Trophoblast cell (in vitro differentiated cells and primary cell): ENCODE measurements at regions not wholly inside any gene's neighbourhood (a gene's known extent, or its start where the extent isn't known, plus 50 kb on each side); places are given as distances from the start of the nearest gene placed in this dataset.

ENCODE experiments used
- DNase-seq, 2 donors: peaks; one replicate each; pipeline ENCODE4 v3.0.0-alpha.2; 2016
- H2AFZ ChIP-seq: 2 replicates; pipeline ENCODE4 v1.6.1; 2013; ENCODE audit warnings: low read length, moderate library complexity, mild to moderate bottlenecking; ENCODE audit not compliant: insufficient read depth, poor library complexity
- H2AK5ac ChIP-seq: 2 replicates; pipeline ENCODE4 v1.6.1; 2013; ENCODE audit warnings: mild to moderate bottlenecking, low read length
- H2BK120ac ChIP-seq: 2 replicates; pipeline ENCODE4 v1.6.1; 2013; ENCODE audit warnings: low read length, mild to moderate bottlenecking, moderate library complexity; ENCODE audit not compliant: insufficient read depth, poor library complexity
- H2BK12ac ChIP-seq: 2 replicates; pipeline ENCODE4 v1.6.1; 2013; ENCODE audit warnings: mild to moderate bottlenecking, low read length, moderate library complexity
- H2BK5ac ChIP-seq: 2 replicates; pipeline ENCODE4 v1.6.1; 2013; ENCODE audit warnings: low read length, low read depth, moderate library complexity, mild to moderate bottlenecking; ENCODE audit not compliant: poor library complexity
- H3K14ac ChIP-seq: 2 replicates; pipeline ENCODE4 v1.6.1; 2013; ENCODE audit warnings: mild to moderate bottlenecking, low read length
- H3K18ac ChIP-seq: 2 replicates; pipeline ENCODE4 v1.6.1; 2013; ENCODE audit warnings: mild to moderate bottlenecking, low read length
- H3K23ac ChIP-seq: 2 replicates; pipeline ENCODE4 v1.6.1; 2013; ENCODE audit warnings: low read length
- H3K27ac ChIP-seq: 2 replicates; pipeline ENCODE4 v1.5.1; 2013; ENCODE audit warnings: low read depth, mild to moderate bottlenecking, inconsistent platforms, low read length, moderate library complexity
- H3K27me3 ChIP-seq: 2 replicates; pipeline ENCODE4 v1.6.1; 2013; ENCODE audit warnings: inconsistent platforms, mild to moderate bottlenecking, low read length, moderate library complexity; ENCODE audit not compliant: insufficient read depth
- H3K36me3 ChIP-seq, 2 experiments: 1 replicate in 1 of 2; 2 replicates in 1 of 2; pipeline ENCODE4 v1.6.1; 2013; ENCODE audit warnings: low read length in 2 of 2, mild to moderate bottlenecking in 2 of 2, moderate library complexity in 1 of 2; ENCODE audit not compliant: insufficient read depth in 2 of 2, control insufficient read depth in 1 of 2
- H3K4ac ChIP-seq: 2 replicates; pipeline ENCODE4 v1.6.1; 2013; ENCODE audit warnings: low read depth, mild to moderate bottlenecking, low read length, moderate library complexity
- H3K4me1 ChIP-seq, 2 experiments: 1 replicate in 1 of 2; 2 replicates in 1 of 2; pipeline ENCODE4 v1.6.1; 2013; ENCODE audit warnings: low read length in 2 of 2, mild to moderate bottlenecking in 2 of 2, moderate library complexity in 1 of 2; ENCODE audit not compliant: insufficient read depth in 2 of 2, control insufficient read depth in 1 of 2
- H3K4me2 ChIP-seq: 2 replicates; pipeline ENCODE4 v1.6.1; 2013; ENCODE audit warnings: inconsistent platforms, mild to moderate bottlenecking, low read length, moderate library complexity
- H3K4me3 ChIP-seq: 2 replicates; pipeline ENCODE4 v1.5.1; 2013; ENCODE audit warnings: mild to moderate bottlenecking, low read depth, low read length, inconsistent platforms
- H3K79me1 ChIP-seq: one replicate; pipeline ENCODE4 v1.6.1; 2013; ENCODE audit warnings: low read length
- H3K79me2 ChIP-seq: 2 replicates; pipeline ENCODE4 v1.6.1; 2013; ENCODE audit warnings: low read length, mild to moderate bottlenecking; ENCODE audit not compliant: control insufficient read depth, insufficient read depth, poor library complexity
- H3K9ac ChIP-seq: 2 replicates; pipeline ENCODE4 v1.6.1; 2013; ENCODE audit warnings: mild to moderate bottlenecking, low read length
- H3K9me3 ChIP-seq: 2 replicates; pipeline ENCODE4 v1.6.1; 2013; ENCODE audit warnings: low read depth, mild to moderate bottlenecking, control low read depth, inconsistent platforms, low read length; ENCODE audit not compliant: insufficient read depth
- H4K12ac ChIP-seq: 2 replicates; pipeline ENCODE4 v1.6.1; 2013; ENCODE audit warnings: low read depth, mild to moderate bottlenecking, low read length, moderate library complexity
- H4K8ac ChIP-seq: 2 replicates; pipeline ENCODE4 v1.6.1; 2013; ENCODE audit warnings: low read depth, mild to moderate bottlenecking, low read length, moderate library complexity
- H4K91ac ChIP-seq: one replicate; pipeline ENCODE4 v1.6.1; 2013; ENCODE audit warnings: low read depth, mild to moderate bottlenecking, low read length, moderate library complexity
- WGBS: extraction: QIAGEN DNeasy Blood & Tissue Kit; methylation state at CpG from one replicate; pipeline ENCODE4 v1.1.7; 2013; ENCODE audit warnings: missing lambda C conversion rate; ENCODE audit not compliant: insufficient read length, insufficient coverage; ENCODE audit errors: extremely low coverage; 5-methylcytosine and 5-hydroxymethylcytosine counted together

- H3K27ac ChIP-seq: no peak overlapping the region
- H4K91ac ChIP-seq: no peak overlapping the region
- no peak overlapping the region for H2BK120ac ChIP-seq
- no peak overlapping the region for H3K4me2 ChIP-seq
- no peak overlapping the region for H3K4me3 ChIP-seq
- no peak overlapping the region for H4K12ac ChIP-seq
- WGBS: no CpG with 5 or more reads among the region's 4 CpGs
- no peak overlapping the region for H4K8ac ChIP-seq
- H3K27me3 ChIP-seq: no peaks in the 10 kb centered on the region
- no peak overlapping the region for H3K9ac ChIP-seq
- H2BK12ac ChIP-seq: no peak overlapping the region
- no peak overlapping the region for H3K4ac ChIP-seq
- H2AFZ ChIP-seq: no peak overlapping the region
- no peaks in the 10 kb centered on the region for H3K4me1 ChIP-seq
- H3K23ac ChIP-seq: no peak overlapping the region
- no peak overlapping the region for H3K18ac ChIP-seq
- H3K79me1 ChIP-seq: no peaks in the 10 kb centered on the region
- no peaks in the 10 kb centered on the region for H3K79me2 ChIP-seq
- no peak for DNase-seq
- no peak overlapping the region for H2BK5ac ChIP-seq
- H3K36me3 ChIP-seq: no peaks in the 10 kb centered on the region
- no peaks in the 10 kb centered on the region for H3K9me3 ChIP-seq
- H2AK5ac ChIP-seq: no peak overlapping the region
- no peak overlapping the region for H3K14ac ChIP-seq
Observed at GRCh38 chr14:87529081-87529480, 463.9 kb downstream of the GALC start.

GRCh38 chr14:87526731-87527130, 466.3 kb downstream of the GALC start:
- H2BK12ac ChIP-seq: no peak overlapping the region
- H4K12ac ChIP-seq: no peak overlapping the region
- no peak overlapping the region for H3K27ac ChIP-seq
- no peak overlapping the region for H4K8ac ChIP-seq
- no peaks in the 10 kb centered on the region for H3K4me1 ChIP-seq
- no peak for DNase-seq
- no peaks in the 10 kb centered on the region for H3K9me3 ChIP-seq
- H3K79me2 ChIP-seq: no peaks in the 10 kb centered on the region
- no peak overlapping the region for H3K9ac ChIP-seq
- no peaks in the 10 kb centered on the region for H3K79me1 ChIP-seq
- no peak overlapping the region for H3K4me3 ChIP-seq
- H2AFZ ChIP-seq: no peak overlapping the region
- H3K36me3 ChIP-seq: no peaks in the 10 kb centered on the region
- H2AK5ac ChIP-seq: no peak overlapping the region
- H3K27me3 ChIP-seq: no peaks in the 10 kb centered on the region
- no peak overlapping the region for H3K4me2 ChIP-seq
- H4K91ac ChIP-seq: no peak overlapping the region
- no peak overlapping the region for H3K4ac ChIP-seq
- no CpG with 5 or more reads among the region's 4 CpGs for WGBS
- H3K18ac ChIP-seq: no peak overlapping the region
- H3K23ac ChIP-seq: no peak overlapping the region
- H2BK120ac ChIP-seq: no peak overlapping the region
- no peak overlapping the region for H2BK5ac ChIP-seq
- no peak overlapping the region for H3K14ac ChIP-seq

GRCh38 chr14:87524011-87524410, 469.0 kb downstream of the GALC start:
- no peak overlapping the region for H3K9ac ChIP-seq
- no peaks in the 10 kb centered on the region for H3K79me1 ChIP-seq
- no peak overlapping the region for H2BK12ac ChIP-seq
- H3K9me3 ChIP-seq: no peaks in the 10 kb centered on the region
- no peak overlapping the region for H2BK120ac ChIP-seq
- no peaks in the 10 kb centered on the region for H3K4me1 ChIP-seq
- no peak overlapping the region for H4K12ac ChIP-seq
- no peaks in the 10 kb centered on the region for H3K36me3 ChIP-seq
- H3K4me2 ChIP-seq: no peak overlapping the region
- no peak overlapping the region for H4K91ac ChIP-seq
- no peak overlapping the region for H3K14ac ChIP-seq
- H3K27me3 ChIP-seq: no peaks in the 10 kb centered on the region
- DNase-seq: no peak
- WGBS: no CpG with 5 or more reads among the region's 4 CpGs
- no peak overlapping the region for H3K4me3 ChIP-seq
- H3K23ac ChIP-seq: no peak overlapping the region
- H2AK5ac ChIP-seq: no peak overlapping the region
- H4K8ac ChIP-seq: no peak overlapping the region
- H3K27ac ChIP-seq: no peak overlapping the region
- no peak overlapping the region for H3K18ac ChIP-seq
- H3K79me2 ChIP-seq: no peaks in the 10 kb centered on the region
- no peak overlapping the region for H2BK5ac ChIP-seq
- H2AFZ ChIP-seq: no peak overlapping the region
- no peak overlapping the region for H3K4ac ChIP-seq

GRCh38 chr14:87522575-87522974, 470.4 kb downstream of the GALC start:
- no peak overlapping the region for H3K23ac ChIP-seq
- no peaks in the 10 kb centered on the region for H3K36me3 ChIP-seq
- no peak for DNase-seq
- H3K14ac ChIP-seq: no peak overlapping the region
- no peak overlapping the region for H4K8ac ChIP-seq
- no peak overlapping the region for H3K9ac ChIP-seq
- no peak overlapping the region for H3K18ac ChIP-seq
- H3K27me3 ChIP-seq: no peaks in the 10 kb centered on the region
- no peak overlapping the region for H2AK5ac ChIP-seq
- H4K91ac ChIP-seq: no peak overlapping the region
- H3K4me1 ChIP-seq: no peaks in the 10 kb centered on the region
- H3K79me1 ChIP-seq: no peaks in the 10 kb centered on the region
- H3K4me3 ChIP-seq: no peak overlapping the region
- H2BK120ac ChIP-seq: no peak overlapping the region
- no peak overlapping the region for H2BK5ac ChIP-seq
- no peak overlapping the region for H2BK12ac ChIP-seq
- WGBS: no CpG with 5 or more reads among the region's 1 CpG
- H3K4ac ChIP-seq: no peak overlapping the region
- no peaks in the 10 kb centered on the region for H3K9me3 ChIP-seq
- H3K4me2 ChIP-seq: no peak overlapping the region
- no peak overlapping the region for H4K12ac ChIP-seq
- no peaks in the 10 kb centered on the region for H3K79me2 ChIP-seq
- no peak overlapping the region for H2AFZ ChIP-seq
- no peak overlapping the region for H3K27ac ChIP-seq
